ENCODE measurements at regions not wholly inside any gene's neighbourhood (a gene's known extent, or its start where the extent isn't known, plus 50 kb on each side); places are given as distances from the start of the nearest gene placed in this dataset.

GRCh38 chr10:52889611-52890010 is 117.0 kb upstream of the MBL2 start:
- no peak for ATAC-seq
- no peak for DNase-seq
- intact Hi-C loops (cut with micrococcal nuclease): no loop called here

DNA sequence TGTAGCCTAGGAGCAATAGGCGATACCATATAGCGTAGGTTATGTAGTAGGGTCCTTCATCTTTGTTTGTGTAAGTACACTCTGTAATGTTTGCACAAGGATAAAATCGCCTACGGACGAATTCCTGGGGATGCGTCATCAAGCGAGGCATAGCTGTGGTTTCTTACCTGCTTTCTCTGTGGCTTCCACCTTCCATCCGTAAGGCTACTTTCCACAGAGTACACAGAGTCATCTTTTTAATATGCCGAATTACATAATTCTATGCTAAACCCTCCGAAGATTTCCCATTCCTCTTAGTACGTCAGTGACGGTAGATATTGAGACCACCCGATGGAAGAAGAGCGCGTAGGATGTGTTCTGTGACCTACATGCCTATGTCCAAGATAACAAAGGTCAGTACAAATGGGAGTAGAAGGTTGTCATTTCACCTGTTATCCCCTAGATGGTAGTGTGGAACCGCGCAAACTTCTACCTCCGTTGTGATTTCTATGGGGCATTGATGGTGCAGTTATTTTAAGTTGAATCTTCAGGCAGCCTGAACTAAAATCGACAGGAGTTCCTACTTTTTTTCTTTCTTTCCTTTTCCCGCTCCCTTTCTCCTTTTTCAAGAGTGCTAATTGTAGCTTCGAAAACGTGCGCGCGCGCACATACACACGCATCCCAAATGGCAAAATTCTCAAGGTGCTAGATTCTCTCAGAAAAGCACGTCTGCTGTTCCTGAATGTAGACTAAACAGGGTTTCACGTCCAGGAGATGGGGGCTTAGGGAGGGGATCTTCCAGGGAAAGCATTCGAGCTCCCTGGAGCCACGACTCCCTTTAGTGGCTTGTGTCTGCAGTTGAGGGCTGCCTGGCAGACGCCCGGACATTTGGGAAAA is 111.7 kb upstream of the MBL2 start:
- intact Hi-C loops (cut with micrococcal nuclease): no loop called here
- ATAC-seq: peak; percentile 84
- no peak for DNase-seq

DNA sequence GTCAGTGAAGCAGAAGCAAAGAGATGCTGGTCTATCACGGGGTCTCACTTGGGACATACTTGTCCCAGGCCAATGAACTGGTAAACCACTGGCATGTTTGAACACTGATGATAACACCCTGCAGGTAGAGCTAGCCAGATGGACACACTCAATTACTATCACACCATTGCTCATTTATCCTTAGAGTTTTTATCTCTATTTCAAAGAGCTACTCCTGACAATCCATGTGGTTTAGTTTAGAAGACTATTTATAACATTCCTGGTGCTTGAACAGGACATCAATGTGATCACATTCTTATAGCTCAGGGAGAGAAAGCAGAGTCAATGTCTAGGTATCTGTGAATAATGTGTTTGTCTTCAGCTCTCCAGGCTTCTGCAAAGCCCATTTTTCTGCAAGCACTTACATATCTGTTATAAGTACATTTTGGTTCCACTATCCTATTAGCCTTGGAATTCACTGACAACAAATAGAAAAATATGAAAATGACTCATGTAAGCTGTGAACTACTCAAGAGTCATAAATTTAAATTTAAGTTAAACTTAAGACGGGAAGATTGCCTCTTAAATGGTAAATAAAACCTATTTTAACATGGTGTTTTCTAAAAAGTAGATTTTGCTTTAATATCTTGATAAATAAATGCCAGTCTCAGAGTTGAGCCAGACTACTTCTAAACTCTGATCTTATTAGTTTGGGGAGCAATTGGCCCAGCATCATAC is 106.7 kb upstream of the MBL2 start:
- intact Hi-C loops (cut with micrococcal nuclease): no loop called here
- no peak for DNase-seq
- ATAC-seq: no peak

GRCh38 chr10:52877451-52877850 is 104.9 kb upstream of the MBL2 start:
- DNase-seq (no peak), ATAC-seq (peak; percentile 95)
- intact Hi-C loops (cut with micrococcal nuclease): no loop called here

DNA sequence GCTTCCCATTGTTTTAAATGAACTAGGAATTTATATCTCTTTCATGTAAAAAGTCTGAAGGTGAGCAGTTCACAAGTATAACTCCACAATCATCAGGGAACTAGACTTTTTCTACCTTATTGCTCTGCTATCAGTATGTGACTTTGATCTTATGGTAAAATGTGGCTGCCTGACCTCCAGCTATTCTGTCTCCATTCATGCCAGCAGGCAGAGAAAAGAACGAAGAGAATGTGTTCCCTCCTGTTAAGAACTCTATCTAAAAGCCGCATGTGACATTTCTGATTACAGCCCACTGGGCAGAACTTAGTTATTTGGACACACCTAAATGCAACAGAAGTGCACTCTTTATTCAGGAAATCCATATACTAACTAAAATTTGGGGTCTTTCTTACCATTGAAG is 102.8 kb upstream of the MBL2 start:
- intact Hi-C loops (cut with micrococcal nuclease): no loop called here
- ATAC-seq (peak; percentile 67), DNase-seq (no peak)

DNA sequence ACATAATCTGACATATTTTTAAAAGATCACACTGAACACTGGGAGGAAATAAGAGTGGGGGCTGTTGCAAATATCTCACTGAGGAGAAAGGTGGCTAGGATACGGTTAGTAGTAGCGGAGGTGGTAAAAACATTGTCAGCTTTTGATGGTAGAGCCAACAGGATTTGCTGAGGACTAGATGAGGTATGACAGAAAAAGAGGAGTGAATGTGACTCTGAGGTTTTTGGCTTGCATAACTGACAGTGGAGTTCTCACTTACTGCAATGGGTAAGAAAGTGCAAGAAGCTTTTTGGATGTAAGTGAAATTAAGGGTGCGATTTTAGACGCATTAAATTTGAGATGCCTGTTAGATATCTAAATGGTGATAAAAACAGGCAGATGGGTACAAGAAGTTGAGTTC is 102.0 kb upstream of the MBL2 start:
- intact Hi-C loops (cut with micrococcal nuclease): no loop called here
- DNase-seq (no peak), ATAC-seq (no peak)

- intact Hi-C loops (cut with micrococcal nuclease): no loop called here
- DNase-seq (no peak), ATAC-seq (no peak)
These were observed 98.7 kb upstream of the MBL2 start for GRCh38 chr10:52871191-52871843.

- intact Hi-C loops (cut with micrococcal nuclease): no loop called here
- ATAC-seq (no peak), DNase-seq (no peak)
These were observed 98.0 kb upstream of the MBL2 start for GRCh38 chr10:52870562-52870961.

DNA sequence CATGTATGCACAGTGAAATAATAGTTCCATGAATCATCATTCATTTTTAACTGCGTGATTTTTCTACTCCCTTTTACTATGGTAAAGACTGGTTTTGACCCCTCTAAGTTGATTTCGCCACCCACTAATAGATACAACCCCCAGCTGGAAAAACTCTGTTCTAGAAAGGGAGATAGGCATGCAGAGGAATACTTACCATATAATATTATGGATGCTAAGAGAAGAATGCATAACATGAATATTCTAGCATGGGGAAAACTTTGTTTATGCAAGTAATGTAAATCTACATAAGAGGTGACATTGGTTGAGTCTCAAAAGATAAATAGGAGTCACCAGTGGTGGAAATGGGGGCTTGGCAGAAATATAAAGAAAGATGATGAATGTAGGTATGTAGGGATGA is 97.3 kb upstream of the MBL2 start:
- no peak for DNase-seq
- intact Hi-C loops (cut with micrococcal nuclease): no loop called here
- ATAC-seq: no peak

GRCh38 chr10:52865213-52865612 is 92.6 kb upstream of the MBL2 start:
- intact Hi-C loops (cut with micrococcal nuclease): no loop called here
- DNase-seq (no peak), ATAC-seq (no peak)

GRCh38 chr10:52864201-52865106 is 91.9 kb upstream of the MBL2 start:
- peak; percentile 82 for ATAC-seq
- intact Hi-C loops (cut with micrococcal nuclease): no loop called here
- DNase-seq: peak; percentile 56

DNA sequence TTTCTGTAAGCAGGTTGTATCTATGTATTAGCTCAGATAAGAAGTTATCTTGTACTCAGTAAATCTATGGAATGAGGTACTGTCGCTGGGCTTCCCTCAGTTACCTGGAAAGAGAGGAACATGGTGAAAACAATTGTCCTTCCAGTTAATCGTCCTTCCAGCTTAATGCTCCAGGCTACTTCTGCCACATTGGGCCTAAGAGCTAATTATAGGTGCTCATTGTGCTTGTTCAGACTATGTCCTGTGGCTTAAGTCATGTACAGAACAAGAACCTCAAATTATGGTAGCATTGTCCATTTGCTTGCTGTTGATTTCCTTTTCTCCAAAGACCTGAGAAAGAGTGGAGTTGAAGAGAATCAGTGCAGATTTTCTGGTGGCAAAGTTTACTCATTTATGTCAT is 86.1 kb upstream of the MBL2 start:
- DNase-seq (no peak), ATAC-seq (peak; percentile 68)
- intact Hi-C loops (cut with micrococcal nuclease): no loop called here

GRCh38 chr10:52855546-52856325 is 83.2 kb upstream of the MBL2 start:
- intact Hi-C loops (cut with micrococcal nuclease): no loop called here
- ATAC-seq: no peak
- DNase-seq: no peak

DNA sequence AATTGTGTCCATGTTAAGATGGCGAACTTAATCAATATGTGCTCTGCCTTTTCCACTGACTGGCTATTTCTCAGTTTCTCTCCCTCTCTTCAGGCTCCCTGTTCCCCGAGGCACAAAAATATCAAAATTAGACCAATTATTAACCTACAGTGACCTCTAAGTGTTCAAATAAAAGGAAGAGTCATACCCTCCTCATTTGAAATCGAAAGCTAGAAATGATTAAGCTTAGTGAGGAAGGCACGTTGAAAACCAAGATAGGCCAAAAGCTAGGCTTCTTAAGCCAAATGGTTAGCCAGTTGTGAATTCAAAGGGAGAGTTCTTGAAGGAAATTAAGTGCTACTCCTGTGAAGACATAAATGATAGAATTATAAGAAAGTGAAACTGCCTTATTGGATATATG is 81.1 kb upstream of the MBL2 start:
- intact Hi-C loops (cut with micrococcal nuclease): no loop called here
- ATAC-seq (no peak), DNase-seq (no peak)

DNA sequence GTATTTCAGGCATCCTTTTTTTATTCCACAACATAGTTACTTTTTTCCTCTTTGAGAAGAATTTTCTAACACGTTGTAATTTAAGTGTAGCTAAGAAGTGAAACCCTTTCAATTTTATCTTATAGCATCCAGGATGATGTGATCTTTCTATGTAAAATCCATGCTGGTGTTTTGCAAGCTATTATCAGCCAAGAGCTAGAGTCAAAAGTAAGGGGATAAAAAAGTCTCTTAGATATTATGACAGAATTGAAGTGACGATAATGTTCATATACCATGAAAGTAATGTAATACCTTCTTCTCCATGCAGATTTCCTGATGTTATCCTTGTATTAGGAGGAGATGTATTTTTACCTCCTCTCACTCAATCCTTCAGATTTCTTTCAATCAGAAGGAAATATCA is 64.2 kb upstream of the MBL2 start:
- intact Hi-C loops (cut with micrococcal nuclease): no loop called here
- no peak for ATAC-seq
- DNase-seq: no peak
